ENCODE measurements at regions not wholly inside any gene's neighbourhood (a gene's known extent, or its start where the extent isn't known, plus 50 kb on each side); places are given as distances from the start of the nearest gene placed in this dataset.

GRCh38 chr5:3325972-3326840 lies 269.4 kb upstream of the IRX1 start:
- Mint-ChIP-seq H3K27ac (no peak overlapping the region), H3K9me3 (peaks cover 6% of the 10 kb centered on the region; the same call in 1 of the 2 replicates), H3K4me1 (peaks cover 19% of the 10 kb centered on the region), H3K27me3 (ENCODE audit: low read depth) (no peaks in the 10 kb centered on the region), H3K4me3 (no peak overlapping the region), H3K36me3 (no peaks in the 10 kb centered on the region)
- POLR2A ChIA-PET: no interaction called here
- CTCF ChIA-PET: no interaction called here
- ATAC-seq (peak; percentile 59), DNase-seq (ENCODE audit: low spot score) (no peak)
- TF ChIP-seq GRHL2 (CRISPR knock-in tag; IDR thresholded peaks at IDR 0.05; ENCODE audit: insufficient replicate concordance, severe bottlenecking): no peak
- TF ChIP-seq FOXP1 (CRISPR knock-in tag; IDR thresholded peaks at IDR 0.05; ENCODE audit: borderline replicate concordance): no peak
- no peak for TF ChIP-seq E2F1 (CRISPR knock-in tag; IDR thresholded peaks at IDR 0.05)
- no peak for TF ChIP-seq RORB (CRISPR knock-in tag; IDR thresholded peaks at IDR 0.05)
- TF ChIP-seq ZNF423 (CRISPR knock-in tag; IDR thresholded peaks at IDR 0.05): peak; percentile 45

GRCh38 chr5:3325201-3325971 lies 270.2 kb upstream of the IRX1 start:
- CTCF ChIA-PET: interaction anchor here (1.5 kb wide), 1 partner anchor 278 kb away, joined by 3 read pairs; no protein-coding TSS in a partner anchor
- no peaks in the 10 kb centered on the region for H3K27me3 Mint-ChIP-seq (ENCODE audit: low read depth)
- ATAC-seq (no peak; the same call in 1 of the 2 replicates), DNase-seq (ENCODE audit: low spot score) (no peak)
- POLR2A ChIA-PET: no interaction called here
- peaks cover 6% of the 10 kb centered on the region; the same call in 1 of the 2 replicates for H3K9me3 Mint-ChIP-seq
- H3K4me1 Mint-ChIP-seq: peaks cover 19% of the 10 kb centered on the region
- no peak overlapping the region for H3K4me3 Mint-ChIP-seq
- H3K36me3 Mint-ChIP-seq: no peaks in the 10 kb centered on the region
- no peak overlapping the region for H3K27ac Mint-ChIP-seq
- TF ChIP-seq HMGA2 (CRISPR knock-in tag; IDR thresholded peaks at IDR 0.05) (no peak), ERG (CRISPR knock-in tag; IDR thresholded peaks at IDR 0.05) (no peak), JAZF1 (CRISPR knock-in tag; IDR thresholded peaks at IDR 0.05) (no peak), KAT7 (CRISPR knock-in tag; IDR thresholded peaks at IDR 0.05; ENCODE audit: borderline replicate concordance) (no peak), FOXP4 (CRISPR knock-in tag; IDR thresholded peaks at IDR 0.05) (no peak), CBFB (CRISPR knock-in tag; IDR thresholded peaks at IDR 0.05; ENCODE audit: low read depth) (no peak), ELF4 (CRISPR knock-in tag; IDR thresholded peaks at IDR 0.05; ENCODE audit: low read depth) (no peak), PRDM15 (CRISPR knock-in tag; IDR thresholded peaks at IDR 0.05) (no peak), E2F5 (CRISPR knock-in tag; IDR thresholded peaks at IDR 0.05) (no peak), ZNF232 (CRISPR knock-in tag; IDR thresholded peaks at IDR 0.05) (no peak), ZNF219 (CRISPR knock-in tag; IDR thresholded peaks at IDR 0.05; ENCODE audit: borderline replicate concordance) (no peak), CDX4 (CRISPR knock-in tag; IDR thresholded peaks at IDR 0.05; ENCODE audit: borderline replicate concordance) (no peak), ZNF263 (CRISPR knock-in tag; IDR thresholded peaks at IDR 0.05; ENCODE audit: low read depth) (no peak), AR (CRISPR knock-in tag; IDR thresholded peaks at IDR 0.05) (no peak)

Measured in WTC11 (cell line).